Right atrium auricular region (tissue), 2 donors: ENCODE measurements at regions not wholly inside any gene's neighbourhood (a gene's known extent, or its start where the extent isn't known, plus 50 kb on each side); places are given as distances from the start of the nearest gene placed in this dataset.

ENCODE experiments used
- DNase-seq: peaks from one replicate; pipeline ENCODE4 v3.0.0-alpha.2; 2019; ENCODE audit warnings: low spot score
- H3K27ac ChIP-seq, 2 donors: fragments of 200-600 bp; sonication (generic); 1 replicate in 1 of 2; 2 replicates in 1 of 2; pipeline ENCODE4 v1.5.1; 2016 to 2019
- H3K27me3 ChIP-seq, 2 donors: fragments of 200-600 bp; sonication (generic); one replicate each; pipeline versions ENCODE4 v1.5.1 to v1.6.0; 2017 to 2019
- H3K36me3 ChIP-seq: fragments of 200-600 bp; sonication (generic); one replicate; pipeline ENCODE4 v1.5.1; 2016
- H3K4me1 ChIP-seq, 2 donors: fragments of 200-600 bp; sonication (generic); one replicate each; pipeline versions ENCODE4 v1.5.1 to v1.6.0; 2017 to 2019
- H3K4me3 ChIP-seq, 2 donors: fragments of 200-600 bp; sonication (generic); 1 replicate in 1 of 2; 2 replicates in 1 of 2; pipeline ENCODE4 v1.5.1; 2017 to 2019; ENCODE audit warnings: mild to moderate bottlenecking in 1 of 2, moderate library complexity in 1 of 2
- H3K9me3 ChIP-seq, 2 donors: fragments of 200-600 bp; sonication (generic); one replicate each; pipeline ENCODE4 v1.5.1; 2019
- CTCF ChIP-seq, 2 donors: fragments of 200-600 bp; sonication (generic); IDR thresholded peaks; one replicate each; pipeline ENCODE4 v1.5.1; 2019; ENCODE audit warnings: antibody characterized with exemption in 2 of 2

GRCh38 chr16:63171545-63171944, 1135.3 kb upstream of the CDH8 start:
- no peak for DNase-seq
- Histone ChIP-seq H3K27me3 (no peaks in the 10 kb centered on the region), H3K27ac (no peak overlapping the region), H3K4me3 (no peak overlapping the region), H3K9me3 (no peaks in the 10 kb centered on the region), H3K36me3 (no peaks in the 10 kb centered on the region), H3K4me1 (no peaks in the 10 kb centered on the region)
- TF ChIP-seq CTCF (IDR thresholded peaks at IDR 0.05) = no peak

- Histone ChIP-seq H3K4me3 (no peak overlapping the region), H3K9me3 (no peaks in the 10 kb centered on the region), H3K36me3 (no peaks in the 10 kb centered on the region), H3K4me1 (no peaks in the 10 kb centered on the region), H3K27me3 (no peaks in the 10 kb centered on the region), H3K27ac (no peak overlapping the region)
- DNase-seq = no peak
- TF ChIP-seq CTCF (IDR thresholded peaks at IDR 0.05) = no peak
Observed at GRCh38 chr16:63169100-63169499, 1132.9 kb upstream of the CDH8 start.

GRCh38 chr16:63157818-63158217, 1121.6 kb upstream of the CDH8 start:
- Histone ChIP-seq H3K27ac (no peak overlapping the region), H3K27me3 (no peaks in the 10 kb centered on the region), H3K4me3 (no peak overlapping the region), H3K36me3 (no peaks in the 10 kb centered on the region), H3K9me3 (no peaks in the 10 kb centered on the region), H3K4me1 (no peaks in the 10 kb centered on the region)
- DNase-seq = no peak
- no peak for TF ChIP-seq CTCF (IDR thresholded peaks at IDR 0.05)

GRCh38 chr16:63146251-63146650, 1110.0 kb upstream of the CDH8 start:
- Histone ChIP-seq H3K36me3 (no peaks in the 10 kb centered on the region), H3K27ac (no peak overlapping the region), H3K27me3 (no peaks in the 10 kb centered on the region), H3K4me1 (no peaks in the 10 kb centered on the region), H3K9me3 (no peaks in the 10 kb centered on the region), H3K4me3 (no peak overlapping the region)
- no peak for TF ChIP-seq CTCF (IDR thresholded peaks at IDR 0.05)
- no peak for DNase-seq

- Histone ChIP-seq H3K27ac (no peak overlapping the region), H3K27me3 (no peaks in the 10 kb centered on the region), H3K4me3 (no peak overlapping the region), H3K4me1 (no peaks in the 10 kb centered on the region), H3K9me3 (no peaks in the 10 kb centered on the region), H3K36me3 (no peaks in the 10 kb centered on the region)
- DNase-seq = no peak
- no peak for TF ChIP-seq CTCF (IDR thresholded peaks at IDR 0.05)
Observed at GRCh38 chr16:63145411-63145810, 1109.2 kb upstream of the CDH8 start.

GRCh38 chr16:63135069-63135468, 1098.8 kb upstream of the CDH8 start:
- Histone ChIP-seq H3K27ac (no peak overlapping the region), H3K27me3 (no peaks in the 10 kb centered on the region), H3K4me1 (no peaks in the 10 kb centered on the region), H3K4me3 (no peak overlapping the region), H3K36me3 (no peaks in the 10 kb centered on the region), H3K9me3 (no peaks in the 10 kb centered on the region)
- no peak for DNase-seq
- no peak for TF ChIP-seq CTCF (IDR thresholded peaks at IDR 0.05)
